ENCODE measurements at regions not wholly inside any gene's neighbourhood (a gene's known extent, or its start where the extent isn't known, plus 50 kb on each side); places are given as distances from the start of the nearest gene placed in this dataset.

DNA sequence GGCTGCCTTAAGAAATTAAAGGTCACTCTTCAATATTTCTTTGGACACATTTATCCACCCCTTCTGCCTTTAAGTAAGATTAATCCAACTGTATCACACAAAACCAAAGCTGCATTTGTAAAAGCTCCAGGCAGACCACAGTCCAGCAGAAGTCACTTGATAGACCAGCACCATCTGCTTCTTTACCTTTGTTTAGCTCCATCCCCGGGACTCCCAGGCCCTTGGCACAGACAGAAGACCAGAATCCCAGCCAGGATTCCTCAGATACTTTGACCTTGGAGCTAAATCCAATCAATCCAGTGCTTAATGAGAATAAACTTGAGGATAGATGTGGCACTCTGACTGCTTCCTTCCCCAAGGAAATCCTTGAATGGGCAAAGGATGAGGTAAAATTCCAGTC, 333.1 kb upstream of the RASGEF1B start:
- TF ChIP-seq POLR2A (IDR thresholded peaks at IDR 0.05) = no peak
- no peak for TF ChIP-seq CTCF (IDR thresholded peaks at IDR 0.05)
